Osteocyte (in vitro differentiated cells): ENCODE measurements at regions not wholly inside any gene's neighbourhood (a gene's known extent, or its start where the extent isn't known, plus 50 kb on each side); places are given as distances from the start of the nearest gene placed in this dataset.

Experiments used
- DNase-seq: peaks from one replicate; pipeline ENCODE4 v3.0.0; 2021; ENCODE audit warnings: mixed read lengths; ENCODE audit not compliant: unreplicated experiment; ENCODE audit errors: extremely low spot score
- H3K27ac Mint-ChIP-seq: one replicate; pipeline ENCODE4 v1.8.0; 2021; ENCODE audit warnings: mild to moderate bottlenecking, mixed read lengths; ENCODE audit not compliant: unreplicated experiment
- H3K27me3 Mint-ChIP-seq: one replicate; pipeline ENCODE4 v1.8.0; 2021; ENCODE audit warnings: mixed read lengths; ENCODE audit not compliant: unreplicated experiment
- H3K36me3 Mint-ChIP-seq: one replicate; pipeline ENCODE4 v1.8.0; 2021; ENCODE audit warnings: mixed read lengths; ENCODE audit not compliant: unreplicated experiment
- H3K4me1 Mint-ChIP-seq: one replicate; pipeline ENCODE4 v1.8.0; 2021; ENCODE audit warnings: mixed read lengths; ENCODE audit not compliant: unreplicated experiment
- H3K4me3 Mint-ChIP-seq: one replicate; pipeline ENCODE4 v1.8.0; 2021; ENCODE audit warnings: mild to moderate bottlenecking, moderate library complexity, mixed read lengths; ENCODE audit not compliant: unreplicated experiment
- H3K9me3 Mint-ChIP-seq: one replicate; pipeline ENCODE4 v1.8.0; 2021; ENCODE audit warnings: mixed read lengths; ENCODE audit not compliant: unreplicated experiment
- TF ChIP-seq, protein P1 (sequence below): fragments of 200-600 bp; sonication (generic); IDR thresholded peaks from 2 replicates; pipeline ENCODE4 v1.5.0; 2021; ENCODE audit warnings: antibody characterized with exemption, mild to moderate bottlenecking, moderate library complexity

DNA sequence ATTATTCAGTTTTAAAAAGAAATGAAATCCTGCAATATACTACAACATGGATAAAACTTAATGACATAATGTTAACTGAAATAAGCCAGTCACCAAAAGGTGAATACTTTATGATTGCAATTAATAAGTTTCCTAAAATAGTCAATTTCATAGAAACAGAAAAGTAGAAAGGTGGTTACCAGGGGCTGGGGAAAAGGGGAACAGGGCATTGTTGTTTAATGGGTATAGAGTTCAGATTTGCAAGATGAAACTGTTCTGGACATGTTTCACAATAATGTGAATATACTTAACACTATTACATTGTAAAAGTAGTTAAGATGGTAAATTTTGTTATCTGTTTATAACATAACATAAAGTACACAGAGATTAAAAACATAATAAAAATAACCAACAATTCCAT, 550.9 kb downstream of the CCER1 start:
- Mint-ChIP-seq H3K27ac (no peak overlapping the region), H3K36me3 (no peaks in the 10 kb centered on the region), H3K9me3 (no peaks in the 10 kb centered on the region), H3K4me1 (no peaks in the 10 kb centered on the region), H3K27me3 (no peaks in the 10 kb centered on the region), H3K4me3 (no peak overlapping the region)
- no peak for DNase-seq
- TF ChIP-seq, protein P1, sequence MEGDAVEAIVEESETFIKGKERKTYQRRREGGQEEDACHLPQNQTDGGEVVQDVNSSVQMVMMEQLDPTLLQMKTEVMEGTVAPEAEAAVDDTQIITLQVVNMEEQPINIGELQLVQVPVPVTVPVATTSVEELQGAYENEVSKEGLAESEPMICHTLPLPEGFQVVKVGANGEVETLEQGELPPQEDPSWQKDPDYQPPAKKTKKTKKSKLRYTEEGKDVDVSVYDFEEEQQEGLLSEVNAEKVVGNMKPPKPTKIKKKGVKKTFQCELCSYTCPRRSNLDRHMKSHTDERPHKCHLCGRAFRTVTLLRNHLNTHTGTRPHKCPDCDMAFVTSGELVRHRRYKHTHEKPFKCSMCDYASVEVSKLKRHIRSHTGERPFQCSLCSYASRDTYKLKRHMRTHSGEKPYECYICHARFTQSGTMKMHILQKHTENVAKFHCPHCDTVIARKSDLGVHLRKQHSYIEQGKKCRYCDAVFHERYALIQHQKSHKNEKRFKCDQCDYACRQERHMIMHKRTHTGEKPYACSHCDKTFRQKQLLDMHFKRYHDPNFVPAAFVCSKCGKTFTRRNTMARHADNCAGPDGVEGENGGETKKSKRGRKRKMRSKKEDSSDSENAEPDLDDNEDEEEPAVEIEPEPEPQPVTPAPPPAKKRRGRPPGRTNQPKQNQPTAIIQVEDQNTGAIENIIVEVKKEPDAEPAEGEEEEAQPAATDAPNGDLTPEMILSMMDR = no peak

DNA sequence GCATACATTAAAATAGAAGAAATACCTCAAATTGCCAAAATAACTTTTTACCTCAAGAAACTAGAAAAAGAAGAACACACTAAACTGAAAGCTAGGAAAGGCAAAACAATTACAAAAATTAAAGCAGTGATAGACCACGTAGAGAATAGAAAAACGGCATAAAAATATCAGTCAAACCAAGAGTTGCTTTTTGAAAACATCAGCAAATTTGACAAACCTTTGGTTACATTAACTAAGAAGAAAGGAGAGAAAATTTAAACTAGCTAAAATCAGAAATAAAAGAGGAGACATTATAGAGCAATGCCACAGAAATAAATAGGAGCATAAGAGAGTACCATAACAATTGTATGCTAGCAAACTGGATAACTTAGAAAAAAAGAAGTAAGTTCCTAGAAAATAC, 553.8 kb downstream of the CCER1 start:
- peaks cover 9% of the 10 kb centered on the region for H3K9me3 Mint-ChIP-seq
- H3K4me3 Mint-ChIP-seq = no peak overlapping the region
- H3K27ac Mint-ChIP-seq = no peak overlapping the region
- peaks cover 2% of the 10 kb centered on the region for H3K36me3 Mint-ChIP-seq
- H3K4me1 Mint-ChIP-seq = no peaks in the 10 kb centered on the region
- no peak for DNase-seq
- no peaks in the 10 kb centered on the region for H3K27me3 Mint-ChIP-seq
- TF ChIP-seq, protein P1 = no peak

DNA sequence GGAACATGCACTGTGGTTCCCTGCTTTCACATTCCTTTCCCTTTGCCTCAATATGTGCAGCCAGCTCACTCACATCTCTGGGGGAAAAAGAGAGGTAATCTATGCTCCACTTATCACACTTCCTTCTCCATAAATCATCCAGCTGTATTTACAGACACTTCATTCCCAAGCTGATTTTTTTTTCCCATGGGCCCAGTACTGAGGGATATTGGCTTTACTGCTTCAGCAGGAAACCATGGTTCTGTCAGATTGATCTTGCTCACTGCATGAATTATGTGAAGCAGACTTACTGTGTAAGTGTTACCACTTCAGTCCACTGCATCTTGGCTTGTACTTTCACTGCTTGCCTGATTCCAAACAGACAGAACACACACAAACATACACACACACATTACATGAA, 555.6 kb downstream of the CCER1 start:
- no peaks in the 10 kb centered on the region for H3K27me3 Mint-ChIP-seq
- no peak overlapping the region for H3K4me3 Mint-ChIP-seq
- no peaks in the 10 kb centered on the region for H3K4me1 Mint-ChIP-seq
- TF ChIP-seq, protein P1 = no peak
- DNase-seq = no peak
- peaks cover 15% of the 10 kb centered on the region for H3K9me3 Mint-ChIP-seq
- no peak overlapping the region for H3K27ac Mint-ChIP-seq
- H3K36me3 Mint-ChIP-seq = peaks cover 2% of the 10 kb centered on the region

DNA sequence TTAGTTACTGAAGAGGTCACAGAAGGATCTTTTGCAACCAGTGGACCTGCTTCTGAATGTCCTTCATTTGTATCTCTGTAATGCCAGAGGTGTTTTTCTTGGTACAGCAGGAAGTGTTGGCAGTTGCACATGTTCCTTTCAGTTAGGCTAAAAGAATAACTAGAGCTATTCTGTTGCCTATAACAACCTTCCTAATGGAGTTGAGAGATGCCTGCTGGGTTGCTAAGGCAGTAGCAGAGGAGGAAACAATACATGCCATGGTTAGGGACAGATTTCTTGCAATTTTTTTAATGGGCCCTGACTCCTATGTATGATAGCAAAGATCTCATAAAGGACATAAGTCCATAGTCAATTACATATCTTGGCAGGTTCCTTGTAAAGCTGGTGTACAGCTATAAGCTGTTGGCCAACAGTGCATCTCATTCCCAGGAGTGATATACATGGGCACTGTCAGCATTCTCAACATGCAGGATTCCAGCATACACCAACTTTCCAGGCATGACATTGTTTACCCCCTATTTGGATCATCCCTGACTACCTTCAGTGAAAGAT, 556.6 kb downstream of the CCER1 start:
- TF ChIP-seq, protein P1 = no peak
- Mint-ChIP-seq H3K4me1 (no peaks in the 10 kb centered on the region), H3K36me3 (peaks cover 2% of the 10 kb centered on the region), H3K27me3 (no peaks in the 10 kb centered on the region), H3K9me3 (peaks cover 15% of the 10 kb centered on the region), H3K27ac (no peak overlapping the region), H3K4me3 (no peak overlapping the region)
- DNase-seq = no peak

DNA sequence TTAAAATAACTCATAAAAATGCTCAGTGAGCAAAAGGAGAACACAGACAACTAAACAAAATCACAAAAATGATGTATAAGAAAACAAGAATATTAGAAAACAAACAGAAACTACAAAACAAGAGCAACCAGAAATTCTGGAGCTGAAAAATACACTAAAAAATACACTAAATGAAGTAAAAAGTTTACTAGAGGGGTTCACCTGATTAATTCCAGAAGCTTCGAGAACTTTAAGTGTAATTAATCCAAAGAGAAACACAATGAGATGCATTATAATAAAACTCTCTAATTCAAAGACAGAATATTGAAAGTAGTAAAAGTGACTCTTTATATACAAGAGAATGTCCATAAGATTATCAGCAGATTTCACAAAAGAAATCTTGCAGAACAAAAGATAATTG, 558.4 kb downstream of the CCER1 start:
- Mint-ChIP-seq H3K27me3 (no peaks in the 10 kb centered on the region), H3K27ac (no peak overlapping the region), H3K36me3 (peaks cover 2% of the 10 kb centered on the region), H3K4me3 (no peak overlapping the region), H3K9me3 (peaks cover 23% of the 10 kb centered on the region), H3K4me1 (no peaks in the 10 kb centered on the region)
- TF ChIP-seq, protein P1 = no peak
- no peak for DNase-seq
